Fibroblast of pulmonary artery (primary cell): ENCODE measurements at regions not wholly inside any gene's neighbourhood (a gene's known extent, or its start where the extent isn't known, plus 50 kb on each side); places are given as distances from the start of the nearest gene placed in this dataset.
"Not testable (repeated sequence)": the region's sequence is repeated elsewhere in the genome, so short reads cannot be mapped to it uniquely, and the experiment has no call there.

Experiments used
- DNase-seq: peaks from one replicate; pipeline ENCODE4 v3.0.0-alpha.2; 2010; ENCODE audit warnings: low read depth
- H3K4me3 ChIP-seq: replicated peaks from 2 replicates; pipeline ENCODE4 v1.5.1; 2011; ENCODE audit warnings: low read depth, mild to moderate bottlenecking, control low read depth, low read length, moderate library complexity
- CTCF ChIP-seq: IDR thresholded peaks from 2 replicates; pipeline ENCODE4 v1.5.1; 2011; ENCODE audit warnings: mild to moderate bottlenecking, control low read depth, low read length, inconsistent platforms; ENCODE audit errors: missing control alignments

GRCh38 chr16:52696126-52696525, 149.2 kb upstream of the TOX3 start:
- TF ChIP-seq CTCF = no peak
- DNase-seq = no peak

GRCh38 chr16:52690468-52690867, 143.5 kb upstream of the TOX3 start:
- TF ChIP-seq CTCF = no peak
- DNase-seq = no peak

More at GRCh38 chr16:52696126-52696525, 149.2 kb upstream of the TOX3 start:
- no peak overlapping the region for H3K4me3 ChIP-seq

GRCh38 chr16:52680993-52681392, 134.1 kb upstream of the TOX3 start:
- no peak overlapping the region for H3K4me3 ChIP-seq
- no peak for TF ChIP-seq CTCF
- DNase-seq = no peak

More at GRCh38 chr16:52690468-52690867, 143.5 kb upstream of the TOX3 start:
- H3K4me3 ChIP-seq = no peak overlapping the region

GRCh38 chr16:52677501-52677900, 130.6 kb upstream of the TOX3 start:
- no peak for TF ChIP-seq CTCF
- no peak for DNase-seq
- H3K4me3 ChIP-seq = no peak overlapping the region

GRCh38 chr16:52676959-52677358, 130.0 kb upstream of the TOX3 start:
- TF ChIP-seq CTCF = no peak
- H3K4me3 ChIP-seq = no peak overlapping the region
- no peak for DNase-seq

- TF ChIP-seq CTCF = no peak
- no peak for DNase-seq
- H3K4me3 ChIP-seq = no peak overlapping the region
These were observed 124.6 kb upstream of the TOX3 start for GRCh38 chr16:52671590-52671989.

GRCh38 chr16:52657924-52658323, 111.0 kb upstream of the TOX3 start:
- TF ChIP-seq CTCF = no peak
- no peak for DNase-seq

GRCh38 chr16:52655916-52656315, 109.0 kb upstream of the TOX3 start:
- H3K4me3 ChIP-seq, DNase-seq: not testable (repeated sequence)

More at GRCh38 chr16:52657924-52658323, 111.0 kb upstream of the TOX3 start:
- H3K4me3 ChIP-seq = no peak overlapping the region

GRCh38 chr16:52655156-52655555, 108.2 kb upstream of the TOX3 start:
- not testable (repeated sequence) for DNase-seq, H3K4me3 ChIP-seq
